ENCODE measurements at regions not wholly inside any gene's neighbourhood (a gene's known extent, or its start where the extent isn't known, plus 50 kb on each side); places are given as distances from the start of the nearest gene placed in this dataset.

GRCh38 chr2:16227811-16228462 lies 287.6 kb downstream of the MYCN start:
- no peak for TF ChIP-seq CTCF (IDR thresholded peaks at IDR 0.05; ENCODE audit: control insufficient read depth, extremely low read depth, insufficient read depth)
- DNase-seq (ENCODE audit: low read depth): no peak
- H3K4me3 ChIP-seq (ENCODE audit: low read depth, low read length): no peak overlapping the region

GRCh38 chr2:16226943-16227664 lies 286.8 kb downstream of the MYCN start:
- no peak for DNase-seq (ENCODE audit: low read depth)
- no peak for TF ChIP-seq CTCF (IDR thresholded peaks at IDR 0.05; ENCODE audit: control insufficient read depth, extremely low read depth, insufficient read depth)
- H3K4me3 ChIP-seq (ENCODE audit: low read depth, low read length): no peak overlapping the region

GRCh38 chr2:16226381-16226780 lies 286.0 kb downstream of the MYCN start:
- TF ChIP-seq CTCF (IDR thresholded peaks at IDR 0.05; ENCODE audit: control insufficient read depth, extremely low read depth, insufficient read depth): no peak
- no peak for DNase-seq (ENCODE audit: low read depth)
- no peak overlapping the region for H3K4me3 ChIP-seq (ENCODE audit: low read depth, low read length)

- TF ChIP-seq CTCF (IDR thresholded peaks at IDR 0.05; ENCODE audit: control insufficient read depth, extremely low read depth, insufficient read depth): no peak
- no peak for DNase-seq (ENCODE audit: low read depth)
- H3K4me3 ChIP-seq (ENCODE audit: low read depth, low read length): no peak overlapping the region
Observed at GRCh38 chr2:16225545-16225944, 285.2 kb downstream of the MYCN start.

GRCh38 chr2:16225071-16225470 lies 284.7 kb downstream of the MYCN start:
- H3K4me3 ChIP-seq (ENCODE audit: low read depth, low read length): no peak overlapping the region
- no peak for TF ChIP-seq CTCF (IDR thresholded peaks at IDR 0.05; ENCODE audit: control insufficient read depth, extremely low read depth, insufficient read depth)
- DNase-seq (ENCODE audit: low read depth): no peak

- H3K4me3 ChIP-seq (ENCODE audit: low read depth, low read length): no peak overlapping the region
- no peak for TF ChIP-seq CTCF (IDR thresholded peaks at IDR 0.05; ENCODE audit: control insufficient read depth, extremely low read depth, insufficient read depth)
- no peak for DNase-seq (ENCODE audit: low read depth)
Observed at GRCh38 chr2:16224298-16225045, 284.1 kb downstream of the MYCN start.

Measured in LNCaP clone FGC (cell line).